HEK293 (cell line): ENCODE measurements at regions not wholly inside any gene's neighbourhood (a gene's known extent, or its start where the extent isn't known, plus 50 kb on each side); places are given as distances from the start of the nearest gene placed in this dataset.

Experiments
- CTCF ChIA-PET: fragments of 350-600 bp; formaldehyde crosslinking; extraction: SDS; loops from one replicate; lab custom pipeline; 2021; ENCODE audit warnings: antibody characterized with exemption; lab: Yijun Ruan, JAX
- POLR2A ChIA-PET: fragments of 300-600 bp; formaldehyde crosslinking; extraction: SDS; loops from one replicate; lab custom pipeline; 2020; ENCODE audit warnings: antibody characterized with exemption, inconsistent platforms; lab: Yijun Ruan, JAX
- H3K27ac ChIP-seq: fragments of 200-500 bp; sonication (Bioruptor generic); 2 replicates; pipeline ENCODE4 v1.5.1; 2014; ENCODE audit warnings: low read depth, low read length, control low read depth, inconsistent platforms; ENCODE audit errors: extremely low read depth
- H3K36me3 ChIP-seq, 2 experiments: fragments of 200-500 bp in 1 of 2; sonication (Bioruptor generic) in 1 of 2; 1 replicate in 1 of 2; 2 replicates in 1 of 2; pipeline ENCODE4 v1.5.1; 2014 to 2017; ENCODE audit warnings: inconsistent platforms in 2 of 2, low read length in 2 of 2; ENCODE audit not compliant: control insufficient read depth in 2 of 2, insufficient read depth in 1 of 2
- H3K4me1 ChIP-seq: fragments of 200-500 bp; sonication (Bioruptor generic); 2 replicates; pipeline ENCODE4 v1.5.1; 2014; ENCODE audit warnings: mild to moderate bottlenecking, low read length, inconsistent platforms; ENCODE audit not compliant: control insufficient read depth, insufficient read depth
- H3K4me3 ChIP-seq: 2 replicates; pipeline ENCODE4 v1.5.1; 2011; ENCODE audit warnings: low read depth, mild to moderate bottlenecking, control low read depth, low read length, moderate library complexity
- H3K9me3 ChIP-seq: fragments of 200-500 bp; sonication (Bioruptor generic); 2 replicates; pipeline ENCODE4 v1.5.1; 2014; ENCODE audit warnings: low read depth, low read length, inconsistent platforms; ENCODE audit not compliant: control insufficient read depth, insufficient read depth
- AEBP2 ChIP-seq: fragments of 450-650 bp; formaldehyde crosslinking; IDR thresholded peaks from 2 replicates; pipeline ENCODE4 v1.5.1; 2016; ENCODE audit warnings: missing biosample characterization, missing genetic modification characterization, borderline replicate concordance
- EGR2 ChIP-seq: fragments of 450-650 bp; formaldehyde crosslinking; IDR thresholded peaks from 2 replicates; pipeline ENCODE4 v1.5.1; 2016; ENCODE audit warnings: low read depth, missing biosample characterization, missing genetic modification characterization
- GFI1B ChIP-seq: fragments of 450-650 bp; formaldehyde crosslinking; IDR thresholded peaks from 2 replicates; pipeline ENCODE4 v1.5.1; 2016; ENCODE audit warnings: missing biosample characterization, missing genetic modification characterization
- GLI4 ChIP-seq: fragments of 450-650 bp; formaldehyde crosslinking; IDR thresholded peaks from 2 replicates; pipeline ENCODE4 v1.5.1; 2016; ENCODE audit warnings: missing biosample characterization, missing genetic modification characterization
- KLF16 ChIP-seq: fragments of 450-650 bp; formaldehyde crosslinking; IDR thresholded peaks from 2 replicates; pipeline ENCODE4 v1.5.1; 2017; ENCODE audit warnings: missing biosample characterization, missing genetic modification characterization
- SP7 ChIP-seq: fragments of 450-650 bp; formaldehyde crosslinking; IDR thresholded peaks from 2 replicates; pipeline ENCODE4 v1.5.1; 2016; ENCODE audit warnings: missing biosample characterization, missing genetic modification characterization
- ZBTB1 ChIP-seq: fragments of 450-650 bp; formaldehyde crosslinking; IDR thresholded peaks from 2 replicates; pipeline ENCODE4 v1.5.1; 2016; ENCODE audit warnings: missing biosample characterization, missing genetic modification characterization
- ZBTB44 ChIP-seq: fragments of 450-650 bp; IDR thresholded peaks from 2 replicates; pipeline ENCODE4 v1.5.1; 2018; ENCODE audit warnings: missing biosample characterization, mild to moderate bottlenecking, missing genetic modification characterization
- ZNF114 ChIP-seq: fragments of 450-650 bp; formaldehyde crosslinking; IDR thresholded peaks from 2 replicates; pipeline ENCODE4 v1.5.0; 2017; ENCODE audit warnings: missing biosample characterization, missing genetic modification characterization
- ZNF214 ChIP-seq: fragments of 450-650 bp; formaldehyde crosslinking; IDR thresholded peaks from 2 replicates; pipeline ENCODE4 v1.5.1; 2017; ENCODE audit warnings: missing biosample characterization, mild to moderate bottlenecking, missing genetic modification characterization, borderline replicate concordance
- ZNF266 ChIP-seq: fragments of 450-650 bp; formaldehyde crosslinking; IDR thresholded peaks from 2 replicates; pipeline ENCODE4 v1.5.1; 2016; ENCODE audit warnings: missing biosample characterization, missing genetic modification characterization, low read depth
- ZNF398 ChIP-seq: fragments of 450-650 bp; formaldehyde crosslinking; IDR thresholded peaks from 2 replicates; pipeline ENCODE4 v1.5.1; 2017; ENCODE audit warnings: missing biosample characterization, missing genetic modification characterization
- ZNF48 ChIP-seq: fragments of 450-650 bp; formaldehyde crosslinking; IDR thresholded peaks from 2 replicates; pipeline ENCODE4 v1.5.1; 2016; ENCODE audit warnings: missing biosample characterization, missing genetic modification characterization
- ZNF571 ChIP-seq: fragments of 450-650 bp; formaldehyde crosslinking; IDR thresholded peaks from 2 replicates; pipeline ENCODE4 v1.5.0; 2017; ENCODE audit warnings: missing biosample characterization, missing genetic modification characterization
- ZNF621 ChIP-seq: fragments of 450-650 bp; formaldehyde crosslinking; IDR thresholded peaks from 2 replicates; pipeline ENCODE4 v1.5.1; 2017; ENCODE audit warnings: missing biosample characterization, missing genetic modification characterization
- ZNF645 ChIP-seq: fragments of 450-650 bp; formaldehyde crosslinking; IDR thresholded peaks from 2 replicates; pipeline ENCODE4; 2016; ENCODE audit warnings: missing biosample characterization, missing genetic modification characterization
- ZNF654 ChIP-seq: fragments of 450-650 bp; formaldehyde crosslinking; IDR thresholded peaks from 2 replicates; pipeline ENCODE4 v1.5.1; 2016; ENCODE audit warnings: low read depth, missing biosample characterization, missing genetic modification characterization
- ZSCAN23 ChIP-seq: fragments of 450-650 bp; formaldehyde crosslinking; IDR thresholded peaks from 2 replicates; pipeline ENCODE4 v1.5.1; 2016; ENCODE audit warnings: missing biosample characterization, missing genetic modification characterization
- TF ChIP-seq, protein P1 (sequence below): fragments of 450-650 bp; formaldehyde crosslinking; IDR thresholded peaks from 2 replicates; pipeline ENCODE4 v1.5.1; 2016; ENCODE audit warnings: missing biosample characterization, missing genetic modification characterization
- TF ChIP-seq, protein P2 (sequence below): fragments of 450-650 bp; formaldehyde crosslinking; IDR thresholded peaks from 2 replicates; pipeline ENCODE4 v1.5.1; 2016; ENCODE audit warnings: missing biosample characterization, missing genetic modification characterization

GRCh38 chrX:28472926-28473325 lies 114.3 kb upstream of the IL1RAPL1 start:
- TF ChIP-seq GLI4 (tag by site-specific recombination): no peak
- TF ChIP-seq ZBTB44 (tag by site-specific recombination): no peak
- no peak for TF ChIP-seq GFI1B
- no peak for TF ChIP-seq ZSCAN23
- no peak for TF ChIP-seq EGR2 (tag by site-specific recombination)
- TF ChIP-seq ZNF266: no peak
- no peak for TF ChIP-seq AEBP2
- TF ChIP-seq ZNF114 (tag by site-specific recombination): no peak
- no peak for TF ChIP-seq ZNF654 (tag by site-specific recombination)
- no peak for TF ChIP-seq ZNF214
- TF ChIP-seq ZBTB1 (tag by site-specific recombination): no peak
- no peak for TF ChIP-seq ZNF645
- TF ChIP-seq SP7 (tag by site-specific recombination): no peak
- TF ChIP-seq ZNF571 (tag by site-specific recombination): no peak
- no peak for TF ChIP-seq ZNF398
- TF ChIP-seq KLF16: no peak
- TF ChIP-seq, protein P1, sequence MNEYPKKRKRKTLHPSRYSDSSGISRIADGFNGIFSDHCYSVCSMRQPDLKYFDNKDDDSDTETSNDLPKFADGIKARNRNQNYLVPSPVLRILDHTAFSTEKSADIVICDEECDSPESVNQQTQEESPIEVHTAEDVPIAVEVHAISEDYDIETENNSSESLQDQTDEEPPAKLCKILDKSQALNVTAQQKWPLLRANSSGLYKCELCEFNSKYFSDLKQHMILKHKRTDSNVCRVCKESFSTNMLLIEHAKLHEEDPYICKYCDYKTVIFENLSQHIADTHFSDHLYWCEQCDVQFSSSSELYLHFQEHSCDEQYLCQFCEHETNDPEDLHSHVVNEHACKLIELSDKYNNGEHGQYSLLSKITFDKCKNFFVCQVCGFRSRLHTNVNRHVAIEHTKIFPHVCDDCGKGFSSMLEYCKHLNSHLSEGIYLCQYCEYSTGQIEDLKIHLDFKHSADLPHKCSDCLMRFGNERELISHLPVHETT (tag by site-specific recombination): no peak
- H3K36me3 ChIP-seq: no peaks in the 10 kb centered on the region
- CTCF ChIA-PET: no interaction called here
- no peak overlapping the region for H3K27ac ChIP-seq
- no peaks in the 10 kb centered on the region for H3K4me1 ChIP-seq
- H3K9me3 ChIP-seq: no peaks in the 10 kb centered on the region
- H3K4me3 ChIP-seq: no peak overlapping the region
- POLR2A ChIA-PET: no interaction called here

DNA sequence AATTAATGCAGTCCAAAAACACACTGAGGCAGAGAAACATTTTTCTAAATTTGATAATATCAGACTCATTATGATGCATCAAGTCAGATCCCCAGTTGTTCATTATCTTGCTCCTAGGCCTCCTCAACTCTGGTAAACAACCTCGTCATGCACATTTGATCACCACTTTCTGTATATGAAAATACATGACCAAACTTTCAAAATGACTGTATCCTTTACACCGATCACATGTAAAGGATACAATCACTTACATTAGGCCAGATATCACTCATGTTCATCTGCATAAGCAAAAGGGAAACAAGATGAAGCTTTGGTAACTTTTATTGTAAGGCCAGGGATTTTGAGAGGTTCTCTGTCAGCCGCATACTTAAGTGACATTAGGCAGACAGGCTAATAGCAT lies 99.4 kb upstream of the IL1RAPL1 start:
- no peaks in the 10 kb centered on the region for H3K9me3 ChIP-seq
- POLR2A ChIA-PET: no interaction called here
- CTCF ChIA-PET: no interaction called here
- H3K4me1 ChIP-seq: no peaks in the 10 kb centered on the region
- TF ChIP-seq ZNF621 (tag by site-specific recombination) (no peak), ZNF48 (tag by site-specific recombination) (no peak)
- TF ChIP-seq, protein P2, sequence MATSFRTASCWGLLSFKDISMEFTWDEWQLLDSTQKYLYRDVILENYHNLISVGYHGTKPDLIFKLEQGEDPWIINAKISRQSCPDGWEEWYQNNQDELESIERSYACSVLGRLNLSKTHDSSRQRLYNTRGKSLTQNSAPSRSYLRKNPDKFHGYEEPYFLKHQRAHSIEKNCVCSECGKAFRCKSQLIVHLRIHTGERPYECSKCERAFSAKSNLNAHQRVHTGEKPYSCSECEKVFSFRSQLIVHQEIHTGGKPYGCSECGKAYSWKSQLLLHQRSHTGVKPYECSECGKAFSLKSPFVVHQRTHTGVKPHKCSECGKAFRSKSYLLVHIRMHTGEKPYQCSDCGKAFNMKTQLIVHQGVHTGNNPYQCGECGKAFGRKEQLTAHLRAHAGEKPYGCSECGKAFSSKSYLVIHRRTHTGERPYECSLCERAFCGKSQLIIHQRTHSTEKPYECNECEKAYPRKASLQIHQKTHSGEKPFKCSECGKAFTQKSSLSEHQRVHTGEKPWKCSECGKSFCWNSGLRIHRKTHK (tag by site-specific recombination): no peak
- H3K27ac ChIP-seq: no peak overlapping the region
- H3K36me3 ChIP-seq: no peaks in the 10 kb centered on the region
- no peak overlapping the region for H3K4me3 ChIP-seq
